Naive thymus-derived CD8-positive, alpha-beta T cell (primary cell): ENCODE measurements at regions not wholly inside any gene's neighbourhood (a gene's known extent, or its start where the extent isn't known, plus 50 kb on each side); places are given as distances from the start of the nearest gene placed in this dataset.
"Not testable (repeated sequence)": the region's sequence is repeated elsewhere in the genome, so short reads cannot be mapped to it uniquely, and the experiment has no call there.

ENCODE experiments used
- ATAC-seq, 2 donors: fragments of 150-1000 bp; cut with Tn5 transposase in 1 of 2; sonication (Bioruptor Pico), chemical (Tn5 transposase) in 1 of 2; 1 replicate in 1 of 2; 2 replicates in 1 of 2; pipeline ENCODE4 v1.10.0; 2021; ENCODE audit warnings: mild to moderate bottlenecking in 2 of 2, moderate library complexity in 2 of 2
- POLR2A ChIA-PET: fragments of 350-600 bp; sonication (Branson Sonifier 250); formaldehyde crosslinking; loops from one replicate; lab custom pipeline; 2021; ENCODE audit warnings: antibody characterized with exemption; lab: Charles Lee
- DNase-seq, 10 donors: peaks; one replicate each; pipeline versions ENCODE4 v3.0.0 to v3.0.0-alpha.2; 2020 to 2022
- H3K27ac Mint-ChIP-seq, 10 donors: one replicate each; pipeline ENCODE4 v1.8.0; 2020 to 2022; ENCODE audit warnings: mild to moderate bottlenecking in 10 of 10, mixed read lengths in 10 of 10, moderate library complexity in 4 of 10, inconsistent platforms in 1 of 10
- H3K27me3 Mint-ChIP-seq, 5 donors: one replicate each; pipeline ENCODE4 v1.8.0; 2021 to 2022; ENCODE audit warnings: mixed read lengths in 5 of 5
- H3K36me3 Mint-ChIP-seq, 3 donors: one replicate each; pipeline ENCODE4 v1.8.0; 2020 to 2022; ENCODE audit warnings: mixed read lengths in 3 of 3, mild to moderate bottlenecking in 2 of 3, inconsistent platforms in 1 of 3
- H3K4me1 Mint-ChIP-seq, 4 donors: one replicate each; pipeline ENCODE4 v1.8.0; 2021 to 2022; ENCODE audit warnings: mixed read lengths in 4 of 4
- H3K4me3 Mint-ChIP-seq, 10 donors: one replicate each; pipeline ENCODE4 v1.8.0; 2020 to 2022; ENCODE audit warnings: mild to moderate bottlenecking in 10 of 10, mixed read lengths in 10 of 10, moderate library complexity in 6 of 10, inconsistent platforms in 1 of 10
- H3K9me3 Mint-ChIP-seq, 9 donors: one replicate each; pipeline ENCODE4 v1.8.0; 2020 to 2022; ENCODE audit warnings: mixed read lengths in 9 of 9, mild to moderate bottlenecking in 3 of 9, inconsistent platforms in 1 of 9, moderate library complexity in 1 of 9

GRCh38 chr5:89686081-89686765 is 723.3 kb downstream of the CETN3 start:
- no peaks in the 10 kb centered on the region for H3K27me3 Mint-ChIP-seq
- no peak for ATAC-seq
- H3K4me1 Mint-ChIP-seq = peaks cover 0 to 3% (median 0%) of the 10 kb centered on the region in 4 donors
- H3K4me3 Mint-ChIP-seq = no peak overlapping the region
- peaks cover 0 to 12% (median 1%) of the 10 kb centered on the region in 9 donors for H3K9me3 Mint-ChIP-seq
- POLR2A ChIA-PET = no interaction called here
- no peak for DNase-seq
- no peak overlapping the region for H3K27ac Mint-ChIP-seq
- H3K36me3 Mint-ChIP-seq = no peaks in the 10 kb centered on the region

- peaks cover 0 to 19% (median 3%) of the 10 kb centered on the region in 9 donors for H3K9me3 Mint-ChIP-seq
- no peaks in the 10 kb centered on the region for H3K4me1 Mint-ChIP-seq
These were observed 732.9 kb downstream of the CETN3 start for GRCh38 chr5:89676634-89677033.

GRCh38 chr5:89673019-89673418 is 736.5 kb downstream of the CETN3 start:
- H3K36me3 Mint-ChIP-seq = no peaks in the 10 kb centered on the region

More at GRCh38 chr5:89676634-89677033, 732.9 kb downstream of the CETN3 start:
- POLR2A ChIA-PET = no interaction called here
- Mint-ChIP-seq H3K27ac (no peak overlapping the region), H3K27me3 (no peaks in the 10 kb centered on the region), H3K4me3 (no peak overlapping the region), H3K36me3 (no peaks in the 10 kb centered on the region)
- ATAC-seq (no peak), DNase-seq (no peak)

GRCh38 chr5:89668821-89669220 is 740.7 kb downstream of the CETN3 start:
- ATAC-seq = no peak

More at GRCh38 chr5:89673019-89673418, 736.5 kb downstream of the CETN3 start:
- peaks cover 0 to 19% (median 0%) of the 10 kb centered on the region in 9 donors for H3K9me3 Mint-ChIP-seq
- no peak for ATAC-seq
- no peak for DNase-seq
- POLR2A ChIA-PET = no interaction called here
- H3K4me3 Mint-ChIP-seq = no peak overlapping the region
- no peak overlapping the region for H3K27ac Mint-ChIP-seq
- H3K4me1 Mint-ChIP-seq = no peaks in the 10 kb centered on the region
- H3K27me3 Mint-ChIP-seq = no peaks in the 10 kb centered on the region

GRCh38 chr5:89662499-89662898 is 747.1 kb downstream of the CETN3 start:
- ATAC-seq (no peak), DNase-seq (no peak)
- POLR2A ChIA-PET = no interaction called here
- no peaks in the 10 kb centered on the region for H3K4me1 Mint-ChIP-seq
- H3K36me3 Mint-ChIP-seq = no peaks in the 10 kb centered on the region
- no peak overlapping the region for H3K27ac Mint-ChIP-seq
- H3K9me3 Mint-ChIP-seq = peaks cover 0 to 21% (median 18%) of the 10 kb centered on the region in 9 donors
- H3K27me3 Mint-ChIP-seq = no peaks in the 10 kb centered on the region
- H3K4me3 Mint-ChIP-seq = no peak overlapping the region

More at GRCh38 chr5:89668821-89669220, 740.7 kb downstream of the CETN3 start:
- no peak for DNase-seq
- no peaks in the 10 kb centered on the region for H3K4me1 Mint-ChIP-seq
- no peak overlapping the region for H3K27ac Mint-ChIP-seq
- POLR2A ChIA-PET = no interaction called here
- H3K4me3 Mint-ChIP-seq = no peak overlapping the region
- H3K27me3 Mint-ChIP-seq = no peaks in the 10 kb centered on the region
- H3K36me3 Mint-ChIP-seq = no peaks in the 10 kb centered on the region
- peaks cover 0 to 19% (median 8%) of the 10 kb centered on the region in 9 donors for H3K9me3 Mint-ChIP-seq

- peaks cover 0 to 22% (median 8%) of the 10 kb centered on the region in 9 donors for H3K9me3 Mint-ChIP-seq
- H3K36me3 Mint-ChIP-seq = no peaks in the 10 kb centered on the region
- no peak overlapping the region for H3K4me3 Mint-ChIP-seq
- no peaks in the 10 kb centered on the region for H3K27me3 Mint-ChIP-seq
- POLR2A ChIA-PET = no interaction called here
- ATAC-seq (no peak), DNase-seq (no peak)
- H3K27ac Mint-ChIP-seq = no peak overlapping the region
- H3K4me1 Mint-ChIP-seq = no peaks in the 10 kb centered on the region
These were observed 755.9 kb upstream of the MEF2C start for GRCh38 chr5:89638871-89639270.

- POLR2A ChIA-PET, H3K36me3 Mint-ChIP-seq, DNase-seq, H3K4me3 Mint-ChIP-seq, H3K4me1 Mint-ChIP-seq, H3K27ac Mint-ChIP-seq, H3K27me3 Mint-ChIP-seq, ATAC-seq: not testable (repeated sequence)
- H3K9me3 Mint-ChIP-seq = peaks cover 0 to 47% (median 12%) of the 10 kb centered on the region in 9 donors
These were observed 751.2 kb upstream of the MEF2C start for GRCh38 chr5:89634176-89634575.

- DNase-seq, ATAC-seq, H3K36me3 Mint-ChIP-seq, H3K4me1 Mint-ChIP-seq, H3K27me3 Mint-ChIP-seq, POLR2A ChIA-PET, H3K4me3 Mint-ChIP-seq, H3K27ac Mint-ChIP-seq: not testable (repeated sequence)
- peaks cover 8 to 48% (median 18%) of the 10 kb centered on the region in 9 donors for H3K9me3 Mint-ChIP-seq
These were observed 747.1 kb upstream of the MEF2C start for GRCh38 chr5:89630064-89630463.

- ATAC-seq = no peak
- H3K4me3 Mint-ChIP-seq = no peak overlapping the region
- peaks cover 0 to 3% (median 0%) of the 10 kb centered on the region in 3 donors for H3K36me3 Mint-ChIP-seq
- peak overlapping the region in 1 of 10 donors; percentile 53 for H3K27ac Mint-ChIP-seq
- H3K27me3 Mint-ChIP-seq = no peaks in the 10 kb centered on the region
- no peaks in the 10 kb centered on the region for H3K4me1 Mint-ChIP-seq
- POLR2A ChIA-PET = no interaction called here
- DNase-seq = no peak
- peaks cover 5 to 48% (median 17%) of the 10 kb centered on the region in 9 donors for H3K9me3 Mint-ChIP-seq
These were observed 746.1 kb upstream of the MEF2C start for GRCh38 chr5:89628876-89629635.

GRCh38 chr5:89615839-89616518 is 733.0 kb upstream of the MEF2C start:
- ATAC-seq (no peak), DNase-seq (no peak)
- H3K27me3 Mint-ChIP-seq = no peaks in the 10 kb centered on the region
- peaks cover 0 to 12% (median 2%) of the 10 kb centered on the region in 9 donors for H3K9me3 Mint-ChIP-seq
- peaks cover 0 to 3% (median 0%) of the 10 kb centered on the region in 4 donors for H3K4me1 Mint-ChIP-seq
- H3K4me3 Mint-ChIP-seq = no peak overlapping the region
- H3K36me3 Mint-ChIP-seq = peaks cover 0 to under 1% (median 0%) of the 10 kb centered on the region in 3 donors
- no peak overlapping the region for H3K27ac Mint-ChIP-seq
- POLR2A ChIA-PET = no interaction called here

- Mint-ChIP-seq H3K4me1 (peaks cover 0 to 3% (median 0%) of the 10 kb centered on the region in 4 donors), H3K27me3 (no peaks in the 10 kb centered on the region), H3K4me3 (no peak overlapping the region), H3K9me3 (peaks cover 0 to 9% (median 3%) of the 10 kb centered on the region in 9 donors), H3K27ac (no peak overlapping the region), H3K36me3 (no peaks in the 10 kb centered on the region)
- ATAC-seq (no peak), DNase-seq (no peak)
- POLR2A ChIA-PET = no interaction called here
These were observed 730.4 kb upstream of the MEF2C start for GRCh38 chr5:89613222-89613956.

- ATAC-seq (no peak), DNase-seq (no peak)
- POLR2A ChIA-PET = no interaction called here
- Mint-ChIP-seq H3K4me1 (no peaks in the 10 kb centered on the region), H3K27me3 (no peaks in the 10 kb centered on the region), H3K27ac (no peak overlapping the region), H3K9me3 (peaks cover 0 to 10% (median 3%) of the 10 kb centered on the region in 9 donors), H3K36me3 (no peaks in the 10 kb centered on the region), H3K4me3 (no peak overlapping the region)
These were observed 724.1 kb upstream of the MEF2C start for GRCh38 chr5:89606939-89607534.
